ENCODE measurements at regions not wholly inside any gene's neighbourhood (a gene's known extent, or its start where the extent isn't known, plus 50 kb on each side); places are given as distances from the start of the nearest gene placed in this dataset.

- TF ChIP-seq CTCF (IDR thresholded peaks at IDR 0.05) (no peak), POLR2A (IDR thresholded peaks at IDR 0.05) (no peak)
Observed at GRCh38 chr3:63135367-63135766, 142.7 kb upstream of the SYNPR start.

All from heart left ventricle (tissue), 13 donors.